C4-2B (cell line): ENCODE measurements at regions not wholly inside any gene's neighbourhood (a gene's known extent, or its start where the extent isn't known, plus 50 kb on each side); places are given as distances from the start of the nearest gene placed in this dataset.

Experiments
- H3K27ac ChIP-seq: fragments of 450-650 bp; 2 replicates; pipeline ENCODE4 v1.5.1; 2017
- CTCF ChIP-seq: fragments of 450-650 bp; conservative IDR thresholded peaks from 2 replicates; pipeline ENCODE4 v1.5.1; 2017; ENCODE audit warnings: mild to moderate bottlenecking
- ZFX ChIP-seq: fragments of 450-650 bp; IDR thresholded peaks from 2 replicates; pipeline ENCODE4 v1.6.1; 2017

- no peak overlapping the region for H3K27ac ChIP-seq
- no peak for TF ChIP-seq ZFX
- no peak for TF ChIP-seq CTCF
Measured at GRCh38 chr13:70842062-70842644, 733.9 kb upstream of the KLHL1 start.

GRCh38 chr13:70841240-70842061 is 733.2 kb upstream of the KLHL1 start:
- no peak for TF ChIP-seq ZFX
- no peak for TF ChIP-seq CTCF
- H3K27ac ChIP-seq = no peak overlapping the region

GRCh38 chr13:70835371-70835770 is 727.1 kb upstream of the KLHL1 start:
- H3K27ac ChIP-seq = no peak overlapping the region
- TF ChIP-seq ZFX (no peak), CTCF (no peak)

GRCh38 chr13:70829748-70830147 is 721.5 kb upstream of the KLHL1 start:
- TF ChIP-seq ZFX = no peak

GRCh38 chr13:70817576-70817975 is 709.3 kb upstream of the KLHL1 start:
- H3K27ac ChIP-seq = no peak overlapping the region
- TF ChIP-seq ZFX (no peak), CTCF (no peak)

More at GRCh38 chr13:70829748-70830147, 721.5 kb upstream of the KLHL1 start:
- H3K27ac ChIP-seq = no peak overlapping the region

GRCh38 chr13:70816853-70817252 is 708.6 kb upstream of the KLHL1 start:
- no peak overlapping the region for H3K27ac ChIP-seq
- TF ChIP-seq CTCF (no peak), ZFX (no peak)

- TF ChIP-seq ZFX (no peak), CTCF (no peak)
- H3K27ac ChIP-seq = no peak overlapping the region
Measured at GRCh38 chr13:70814684-70815083, 706.4 kb upstream of the KLHL1 start.

GRCh38 chr13:70812481-70812880 is 704.2 kb upstream of the KLHL1 start:
- TF ChIP-seq ZFX (no peak), CTCF (no peak)

More at GRCh38 chr13:70812481-70812880, 704.2 kb upstream of the KLHL1 start:
- H3K27ac ChIP-seq = no peak overlapping the region
